ENCODE measurements at regions not wholly inside any gene's neighbourhood (a gene's known extent, or its start where the extent isn't known, plus 50 kb on each side); places are given as distances from the start of the nearest gene placed in this dataset.

DNA sequence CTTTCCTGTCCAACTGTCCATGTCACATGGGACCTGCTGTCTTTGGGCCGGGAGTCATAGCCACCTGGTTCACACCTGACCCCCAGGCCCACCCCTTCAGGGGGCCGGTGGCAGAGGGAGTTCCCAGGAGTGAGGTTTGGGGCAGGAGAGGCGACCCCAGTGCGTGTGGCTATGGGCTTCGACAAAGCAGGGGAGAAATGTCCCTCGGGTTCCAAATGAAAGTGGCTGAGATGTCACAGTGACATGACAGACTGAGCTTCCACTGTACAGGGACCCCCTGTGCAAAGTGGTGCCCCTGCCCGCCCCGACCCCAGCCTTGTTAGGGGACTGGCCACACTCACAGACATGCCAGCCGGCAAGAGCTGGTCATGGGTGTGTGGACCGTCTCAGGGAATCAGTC is 1297.0 kb downstream of the BRD1 start:
- TF ChIP-seq, protein P1, sequence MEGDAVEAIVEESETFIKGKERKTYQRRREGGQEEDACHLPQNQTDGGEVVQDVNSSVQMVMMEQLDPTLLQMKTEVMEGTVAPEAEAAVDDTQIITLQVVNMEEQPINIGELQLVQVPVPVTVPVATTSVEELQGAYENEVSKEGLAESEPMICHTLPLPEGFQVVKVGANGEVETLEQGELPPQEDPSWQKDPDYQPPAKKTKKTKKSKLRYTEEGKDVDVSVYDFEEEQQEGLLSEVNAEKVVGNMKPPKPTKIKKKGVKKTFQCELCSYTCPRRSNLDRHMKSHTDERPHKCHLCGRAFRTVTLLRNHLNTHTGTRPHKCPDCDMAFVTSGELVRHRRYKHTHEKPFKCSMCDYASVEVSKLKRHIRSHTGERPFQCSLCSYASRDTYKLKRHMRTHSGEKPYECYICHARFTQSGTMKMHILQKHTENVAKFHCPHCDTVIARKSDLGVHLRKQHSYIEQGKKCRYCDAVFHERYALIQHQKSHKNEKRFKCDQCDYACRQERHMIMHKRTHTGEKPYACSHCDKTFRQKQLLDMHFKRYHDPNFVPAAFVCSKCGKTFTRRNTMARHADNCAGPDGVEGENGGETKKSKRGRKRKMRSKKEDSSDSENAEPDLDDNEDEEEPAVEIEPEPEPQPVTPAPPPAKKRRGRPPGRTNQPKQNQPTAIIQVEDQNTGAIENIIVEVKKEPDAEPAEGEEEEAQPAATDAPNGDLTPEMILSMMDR (IDR thresholded peaks at IDR 0.05) = no peak
- no peak for TF ChIP-seq POLR2A (IDR thresholded peaks at IDR 0.05)

Data from tibial nerve (tissue), 3 donors.